CMK (cell line): ENCODE measurements at regions not wholly inside any gene's neighbourhood (a gene's known extent, or its start where the extent isn't known, plus 50 kb on each side); places are given as distances from the start of the nearest gene placed in this dataset.
"Not testable (repeated sequence)": the region's sequence is repeated elsewhere in the genome, so short reads cannot be mapped to it uniquely, and the experiment has no call there.

Experiments
- DNase-seq: peaks from one replicate; pipeline ENCODE4 v3.0.0-alpha.2; 2010; ENCODE audit warnings: low read depth

DNA sequence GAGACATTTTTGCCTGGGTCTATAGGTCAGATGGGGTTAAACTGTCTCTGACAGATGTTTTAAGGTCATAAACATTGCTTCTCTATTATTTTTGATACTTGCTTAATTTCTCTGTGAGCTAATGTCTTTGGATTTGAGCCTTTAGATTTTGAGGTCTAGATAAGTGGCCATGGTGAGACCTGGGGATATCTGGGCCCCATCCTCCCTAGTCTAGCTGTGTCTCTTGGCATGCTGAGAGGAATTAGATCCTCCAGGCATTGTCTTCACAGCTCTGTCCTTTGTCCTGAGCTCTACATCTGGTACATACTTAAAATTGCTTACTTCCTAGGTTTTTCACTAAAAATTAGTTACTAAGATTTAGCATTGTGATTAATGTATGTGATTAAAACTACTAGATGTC lies 265.0 kb upstream of the NPSR1 start:
- no peak for DNase-seq

GRCh38 chr7:34396437-34397064 lies 261.5 kb upstream of the NPSR1 start:
- DNase-seq = no peak

- no peak for DNase-seq
These were observed 256.2 kb upstream of the NPSR1 start for GRCh38 chr7:34401776-34402175.

GRCh38 chr7:34406848-34407530 lies 251.0 kb upstream of the NPSR1 start:
- DNase-seq = no peak

- no peak for DNase-seq
These were observed 250.4 kb upstream of the NPSR1 start for GRCh38 chr7:34407586-34407985.

DNA sequence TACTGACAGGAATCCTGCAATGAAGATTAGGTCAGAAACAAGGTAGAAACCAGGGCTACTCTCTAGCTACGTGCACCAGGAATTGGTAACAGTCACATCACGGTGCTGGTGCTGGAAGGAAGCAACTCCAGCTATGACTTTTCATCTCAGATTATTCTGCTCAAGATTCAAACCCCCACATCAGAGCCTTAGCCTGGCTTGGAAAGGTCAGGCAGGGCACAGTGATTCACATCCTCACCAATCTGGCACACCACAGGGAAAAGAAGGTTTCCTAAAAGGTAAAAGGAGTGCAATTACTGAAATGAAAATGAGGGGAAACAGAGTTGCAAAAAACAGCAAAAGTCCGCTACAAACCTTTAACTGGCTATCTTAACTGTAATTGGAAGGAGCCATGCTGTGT lies 240.2 kb upstream of the NPSR1 start:
- no peak for DNase-seq

DNA sequence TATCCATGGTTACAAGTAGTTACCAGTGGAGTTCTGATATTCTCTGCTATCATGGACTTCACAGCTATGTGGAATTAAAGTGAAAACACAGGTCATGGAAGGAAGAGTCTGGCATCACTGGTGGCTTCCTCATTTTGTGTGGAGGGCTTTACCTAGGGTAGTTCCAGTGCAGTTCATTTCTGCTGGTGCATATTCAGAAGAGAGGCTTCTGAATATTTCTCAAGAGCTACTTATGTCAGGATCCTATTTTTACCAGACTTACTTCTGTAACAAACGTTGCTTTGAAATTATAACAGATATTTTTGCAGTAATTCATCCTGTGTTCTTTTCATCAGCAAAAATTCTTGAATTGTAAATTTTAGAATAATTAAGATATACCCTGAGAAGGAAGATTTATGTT lies 236.5 kb upstream of the NPSR1 start:
- no peak for DNase-seq

DNA sequence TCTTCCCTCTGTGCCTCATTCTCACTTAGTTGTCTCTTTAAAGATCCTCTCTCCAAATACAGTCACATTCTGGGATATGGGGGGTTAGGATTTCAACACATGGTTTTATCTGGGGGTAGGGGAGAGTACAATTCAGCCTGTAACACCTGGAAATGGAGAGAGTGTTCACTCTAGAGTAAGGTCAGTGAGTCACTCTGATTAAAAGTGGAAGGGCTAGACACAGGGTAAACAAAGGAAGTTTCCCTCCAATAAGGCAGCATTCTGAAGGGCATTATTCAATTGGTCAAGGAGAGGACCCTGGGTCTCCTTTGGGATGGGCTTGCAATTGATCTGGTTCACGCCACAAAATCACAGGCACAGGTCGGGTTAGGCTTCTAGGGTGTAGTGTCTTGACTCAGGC lies 232.8 kb upstream of the NPSR1 start:
- DNase-seq = no peak

- DNase-seq = no peak
These were observed 232.2 kb upstream of the NPSR1 start for GRCh38 chr7:34425631-34426384.

DNA sequence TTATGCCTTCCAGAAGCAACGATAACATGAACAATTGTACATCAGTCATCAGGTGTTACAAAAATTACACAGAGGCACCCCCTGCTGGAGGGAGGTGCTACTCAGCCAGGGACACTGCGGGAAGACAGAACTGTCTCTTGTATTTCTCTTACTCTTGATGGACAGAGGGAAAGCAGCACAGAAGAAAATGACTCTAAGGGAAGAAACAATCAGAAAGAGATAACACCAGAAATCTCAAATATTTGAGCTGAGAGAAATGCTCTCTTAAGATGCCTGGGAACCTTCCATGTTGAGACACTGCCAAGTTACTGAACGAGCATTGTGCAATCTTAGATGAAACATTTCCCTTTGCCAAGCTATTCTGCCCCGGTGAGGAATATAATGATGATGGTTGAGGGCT lies 227.6 kb upstream of the NPSR1 start:
- DNase-seq = no peak

DNA sequence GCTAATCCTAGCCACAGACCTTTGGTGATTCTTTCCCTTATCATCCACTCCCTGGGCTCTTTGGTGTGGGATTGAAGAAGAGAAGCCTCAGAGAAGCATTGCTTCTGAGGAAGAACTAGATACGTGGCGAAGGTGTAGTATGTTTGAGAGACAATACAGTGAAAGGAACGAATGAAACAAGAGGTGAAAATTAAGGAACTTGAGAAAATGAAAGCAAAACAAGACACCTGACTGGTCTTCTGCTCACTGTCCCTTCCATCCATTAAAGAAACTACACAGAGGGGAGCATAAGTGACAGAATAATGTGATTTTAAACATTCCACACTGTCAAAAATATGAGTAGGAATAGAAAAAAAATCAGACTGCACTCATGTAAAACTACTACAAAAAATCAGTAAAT lies 219.6 kb upstream of the NPSR1 start:
- no peak for DNase-seq

- no peak for DNase-seq
These were observed 212.4 kb upstream of the NPSR1 start for GRCh38 chr7:34445653-34446052.

DNA sequence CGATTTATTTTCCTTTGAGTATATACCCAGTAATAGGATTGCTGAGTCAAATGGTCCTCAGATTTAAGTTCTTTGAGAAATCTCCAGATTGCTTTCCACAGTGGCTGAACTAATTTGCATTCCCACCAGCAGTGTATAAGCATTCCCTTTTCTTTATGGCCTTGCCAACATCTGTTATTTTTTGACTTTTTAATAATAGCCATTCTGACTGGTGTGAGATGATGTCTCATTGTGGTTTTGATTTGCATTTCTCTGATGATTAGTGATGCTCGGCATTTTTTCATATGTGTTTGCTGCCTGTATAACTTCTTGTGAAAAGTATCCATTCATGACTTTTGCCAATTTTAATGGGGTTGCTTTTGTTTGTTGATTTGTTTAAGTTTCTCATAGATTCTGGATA lies 209.5 kb upstream of the NPSR1 start:
- DNase-seq = not testable (repeated sequence)

DNA sequence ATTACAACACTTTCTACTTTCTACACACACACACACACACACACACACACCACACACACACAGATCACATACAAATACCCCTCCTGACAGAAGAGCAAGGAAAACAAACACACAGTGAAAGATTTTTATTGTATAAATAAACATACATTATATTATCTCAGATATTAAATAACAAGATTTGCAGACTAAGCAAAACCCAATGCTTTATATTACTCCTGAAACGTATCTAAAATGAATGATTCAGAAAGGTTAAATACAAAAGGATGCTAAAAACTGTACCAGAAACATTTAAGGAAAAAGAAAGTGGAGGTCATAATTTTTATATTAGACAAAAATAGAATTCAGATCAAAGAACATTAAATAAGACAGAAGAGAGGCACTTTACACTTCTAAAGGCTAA lies 208.3 kb upstream of the NPSR1 start:
- DNase-seq = no peak

DNA sequence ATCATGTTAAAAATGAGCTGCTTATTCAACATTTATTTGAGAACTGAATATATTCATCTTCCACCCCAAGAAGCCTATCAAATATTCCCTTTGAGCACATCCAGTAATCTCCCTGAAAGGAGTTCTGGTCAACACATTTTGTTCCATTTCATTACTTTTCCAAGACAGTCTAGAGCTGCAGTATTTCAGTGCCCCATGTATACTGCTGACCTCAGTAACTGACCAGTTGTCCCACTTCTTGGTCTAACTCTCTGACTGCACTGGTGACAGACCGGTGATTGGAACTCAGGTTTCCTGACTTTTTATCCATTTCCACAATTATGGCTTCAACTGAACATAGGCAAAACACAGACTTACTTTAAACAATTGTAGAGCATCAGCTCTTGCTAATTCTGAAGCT lies 206.8 kb upstream of the NPSR1 start:
- no peak for DNase-seq

DNA sequence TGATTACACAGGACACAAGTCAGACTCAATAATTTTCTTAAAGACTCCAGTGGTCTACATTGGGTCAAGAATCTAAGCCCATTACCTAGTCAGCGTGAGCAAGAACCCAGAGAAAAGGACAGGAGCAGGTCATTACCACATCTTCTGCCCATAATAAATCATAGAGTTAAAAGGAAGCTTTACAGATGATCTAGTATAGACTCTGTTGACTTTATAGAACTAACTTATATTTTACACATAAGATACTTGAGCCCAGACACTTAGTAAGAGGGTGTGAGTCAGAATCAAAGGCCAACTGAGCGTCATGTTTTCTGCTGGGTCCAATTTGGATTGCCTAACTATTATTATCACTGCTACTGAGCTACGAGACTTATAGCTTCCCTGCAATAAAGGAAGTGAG lies 206.1 kb upstream of the NPSR1 start:
- DNase-seq = no peak

GRCh38 chr7:34452363-34452762 lies 205.7 kb upstream of the NPSR1 start:
- no peak for DNase-seq

- no peak for DNase-seq
These were observed 204.9 kb upstream of the NPSR1 start for GRCh38 chr7:34453150-34453549.

- no peak for DNase-seq
These were observed 203.6 kb upstream of the NPSR1 start for GRCh38 chr7:34454381-34454780.

DNA sequence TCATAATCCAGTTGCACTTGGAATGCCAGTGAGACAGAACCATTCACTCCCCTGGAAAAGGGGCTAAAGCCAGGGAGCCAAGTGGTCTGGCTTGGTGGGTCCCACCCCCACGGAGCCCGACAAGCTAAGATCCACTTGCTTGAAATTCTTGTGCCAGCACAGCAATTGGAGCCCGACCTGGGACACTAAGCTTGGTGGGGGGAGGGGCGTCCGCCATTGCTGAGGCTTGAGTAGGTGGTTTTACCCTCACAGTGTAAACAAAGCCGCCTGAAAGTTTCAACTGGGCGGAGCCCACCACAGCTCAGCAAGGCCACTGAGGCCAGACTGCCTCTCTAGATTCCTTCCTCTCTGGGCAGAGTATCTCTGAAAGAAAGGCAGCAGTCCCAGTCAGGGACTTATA lies 200.7 kb upstream of the NPSR1 start:
- DNase-seq = no peak

- no peak for DNase-seq
These were observed 194.2 kb upstream of the NPSR1 start for GRCh38 chr7:34463830-34464229.

- DNase-seq = no peak
These were observed 186.2 kb upstream of the NPSR1 start for GRCh38 chr7:34471844-34472243.

GRCh38 chr7:34486371-34486770 lies 171.6 kb upstream of the NPSR1 start:
- DNase-seq = no peak
